Brain microvascular endothelial cell (primary cell): ENCODE measurements at regions not wholly inside any gene's neighbourhood (a gene's known extent, or its start where the extent isn't known, plus 50 kb on each side); places are given as distances from the start of the nearest gene placed in this dataset.

Experiments
- DNase-seq: peaks from one replicate; pipeline ENCODE4 v3.0.0-alpha.2; 2020
- H3K27ac ChIP-seq: fragments of 250-450 bp; sonication (Bioruptor Pico); 2 replicates; pipeline ENCODE4 v1.5.1; 2020; ENCODE audit warnings: mild to moderate bottlenecking, moderate library complexity
- H3K27me3 ChIP-seq: fragments of 250-450 bp; sonication (Bioruptor Pico); replicated peaks from 2 replicates; pipeline ENCODE4 v1.5.1; 2020; ENCODE audit warnings: mild to moderate bottlenecking
- H3K36me3 ChIP-seq: fragments of 250-450 bp; sonication (Bioruptor Pico); replicated peaks from 2 replicates; pipeline ENCODE4 v1.5.1; 2020; ENCODE audit warnings: mild to moderate bottlenecking
- H3K4me3 ChIP-seq: 2 replicates; pipeline ENCODE4 v1.5.1; 2011; ENCODE audit warnings: low read depth, mild to moderate bottlenecking, control low read depth, low read length, moderate library complexity
- in situ Hi-C: cut with HindIII; loops from 2 replicates; pipeline ENCODE4 v1.10.0; 2017; ENCODE audit warnings: low sequenced_read_pairs, low pct_ligation_motif_present
- TF ChIP-seq, protein P1 (sequence below): IDR thresholded peaks from 2 replicates; pipeline ENCODE4 v1.5.1; 2011; ENCODE audit warnings: low read depth, mild to moderate bottlenecking, moderate library complexity, low read length, control low read depth, inconsistent platforms; ENCODE audit errors: missing control alignments

DNA sequence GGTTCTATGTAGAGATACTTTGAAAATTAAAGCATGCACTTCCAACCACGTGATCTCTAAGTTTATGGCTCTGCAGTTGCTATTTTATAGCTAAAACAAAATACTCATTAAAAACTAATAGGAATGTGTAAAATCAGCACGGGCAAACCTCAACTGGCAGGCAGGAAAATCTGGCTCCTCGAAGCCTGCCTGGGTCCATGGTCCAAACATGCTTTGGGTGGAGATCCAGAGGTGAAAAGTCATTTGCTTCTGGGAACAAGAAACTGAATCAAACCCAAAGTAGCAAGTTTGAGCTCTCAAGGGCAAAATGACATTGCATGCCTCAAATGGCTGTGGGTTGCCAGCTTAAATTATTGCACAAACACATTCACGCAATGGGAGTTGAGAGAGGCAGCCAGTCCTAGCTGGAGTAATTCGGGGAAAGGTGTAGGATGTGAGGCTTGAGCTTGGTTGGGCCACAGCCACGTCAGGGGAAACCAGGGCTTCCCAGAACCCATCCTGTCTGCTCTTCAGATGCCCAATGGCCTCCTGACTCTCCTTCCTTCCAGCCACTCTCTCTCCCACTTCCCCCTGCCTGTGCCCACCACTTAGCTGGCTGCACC is 75.2 kb upstream of the LCLAT1 start:
- Histone ChIP-seq H3K27ac (no peak overlapping the region), H3K4me3 (no peak overlapping the region), H3K27me3 (no peaks in the 10 kb centered on the region), H3K36me3 (no peaks in the 10 kb centered on the region)
- no peak for DNase-seq
- TF ChIP-seq, protein P1, sequence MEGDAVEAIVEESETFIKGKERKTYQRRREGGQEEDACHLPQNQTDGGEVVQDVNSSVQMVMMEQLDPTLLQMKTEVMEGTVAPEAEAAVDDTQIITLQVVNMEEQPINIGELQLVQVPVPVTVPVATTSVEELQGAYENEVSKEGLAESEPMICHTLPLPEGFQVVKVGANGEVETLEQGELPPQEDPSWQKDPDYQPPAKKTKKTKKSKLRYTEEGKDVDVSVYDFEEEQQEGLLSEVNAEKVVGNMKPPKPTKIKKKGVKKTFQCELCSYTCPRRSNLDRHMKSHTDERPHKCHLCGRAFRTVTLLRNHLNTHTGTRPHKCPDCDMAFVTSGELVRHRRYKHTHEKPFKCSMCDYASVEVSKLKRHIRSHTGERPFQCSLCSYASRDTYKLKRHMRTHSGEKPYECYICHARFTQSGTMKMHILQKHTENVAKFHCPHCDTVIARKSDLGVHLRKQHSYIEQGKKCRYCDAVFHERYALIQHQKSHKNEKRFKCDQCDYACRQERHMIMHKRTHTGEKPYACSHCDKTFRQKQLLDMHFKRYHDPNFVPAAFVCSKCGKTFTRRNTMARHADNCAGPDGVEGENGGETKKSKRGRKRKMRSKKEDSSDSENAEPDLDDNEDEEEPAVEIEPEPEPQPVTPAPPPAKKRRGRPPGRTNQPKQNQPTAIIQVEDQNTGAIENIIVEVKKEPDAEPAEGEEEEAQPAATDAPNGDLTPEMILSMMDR: no peak
- in situ Hi-C loops: no loop called here

DNA sequence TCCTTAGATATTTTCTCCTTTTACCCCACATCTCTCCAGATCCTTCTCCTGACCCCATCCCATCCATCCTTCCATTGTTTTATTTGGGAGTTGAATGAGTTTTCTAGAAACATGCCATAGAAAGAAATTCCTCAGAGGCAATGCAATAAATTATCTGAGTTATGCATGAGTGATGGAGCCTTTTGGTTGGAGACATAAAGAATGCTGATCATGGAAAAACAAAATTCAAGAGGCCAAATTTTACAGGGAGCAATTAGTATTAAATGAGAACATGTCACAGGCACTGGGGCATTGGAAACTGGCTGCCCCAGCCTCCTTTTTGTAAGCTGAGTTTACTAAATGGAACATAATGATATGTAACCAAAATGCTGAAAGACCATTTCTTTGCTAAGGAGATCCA is 74.2 kb upstream of the LCLAT1 start:
- Histone ChIP-seq H3K36me3 (no peaks in the 10 kb centered on the region), H3K4me3 (no peak overlapping the region)
- TF ChIP-seq, protein P1: no peak

DNA sequence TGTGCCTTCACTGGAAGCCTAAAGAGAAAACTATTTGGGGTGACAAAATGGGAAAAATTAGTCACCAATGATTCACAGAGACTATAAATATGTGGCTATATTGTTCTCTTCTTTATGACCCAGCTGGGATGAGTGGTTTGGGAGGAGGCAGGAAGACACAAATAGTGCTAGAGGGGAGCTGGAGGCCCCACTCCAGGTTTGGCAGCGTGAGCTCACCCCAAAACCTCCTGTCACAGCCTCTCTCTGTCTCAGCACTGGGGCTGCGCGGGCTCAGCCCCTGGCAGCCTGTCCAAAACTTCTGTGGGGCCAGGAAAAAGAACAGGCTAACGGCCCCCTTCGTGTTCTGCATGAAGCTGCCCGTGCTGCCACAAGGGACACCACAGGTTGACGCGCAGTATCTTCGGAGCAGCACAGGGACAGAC is 73.2 kb upstream of the LCLAT1 start:
- in situ Hi-C loops: no loop called here
- peak; percentile 18 for DNase-seq
- Histone ChIP-seq H3K4me3 (no peak overlapping the region), H3K36me3 (no peaks in the 10 kb centered on the region), H3K27ac (no peak overlapping the region), H3K27me3 (no peaks in the 10 kb centered on the region)
- TF ChIP-seq, protein P1: peak; percentile 14

More for the DNA sequence above, 74.2 kb upstream of the LCLAT1 start:
- H3K27me3 ChIP-seq: no peaks in the 10 kb centered on the region
- in situ Hi-C loops: no loop called here
- no peak for DNase-seq
- no peak overlapping the region for H3K27ac ChIP-seq

DNA sequence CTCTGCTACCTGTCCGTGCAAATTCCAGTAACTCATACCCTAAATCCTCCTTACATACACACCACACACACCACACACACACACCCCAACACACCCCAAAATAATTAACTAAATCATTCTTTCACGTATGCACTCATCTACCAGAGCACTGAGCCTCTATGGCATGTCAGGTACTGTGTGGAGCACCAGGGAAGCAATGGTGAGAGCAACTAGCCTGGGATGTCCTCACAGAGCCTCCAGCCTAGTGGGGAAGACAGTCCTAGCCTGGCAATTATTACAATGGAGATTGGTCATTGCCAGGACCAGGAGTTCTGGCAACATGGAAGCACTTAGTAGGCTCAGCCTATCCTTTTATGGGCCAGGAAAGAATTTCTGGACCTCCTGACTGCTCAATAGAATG is 72.7 kb upstream of the LCLAT1 start:
- in situ Hi-C loops: no loop called here
- TF ChIP-seq, protein P1: no peak
- no peaks in the 10 kb centered on the region for H3K27me3 ChIP-seq
- H3K36me3 ChIP-seq: no peaks in the 10 kb centered on the region
- DNase-seq: no peak
- H3K4me3 ChIP-seq: no peak overlapping the region
- H3K27ac ChIP-seq: no peak overlapping the region

DNA sequence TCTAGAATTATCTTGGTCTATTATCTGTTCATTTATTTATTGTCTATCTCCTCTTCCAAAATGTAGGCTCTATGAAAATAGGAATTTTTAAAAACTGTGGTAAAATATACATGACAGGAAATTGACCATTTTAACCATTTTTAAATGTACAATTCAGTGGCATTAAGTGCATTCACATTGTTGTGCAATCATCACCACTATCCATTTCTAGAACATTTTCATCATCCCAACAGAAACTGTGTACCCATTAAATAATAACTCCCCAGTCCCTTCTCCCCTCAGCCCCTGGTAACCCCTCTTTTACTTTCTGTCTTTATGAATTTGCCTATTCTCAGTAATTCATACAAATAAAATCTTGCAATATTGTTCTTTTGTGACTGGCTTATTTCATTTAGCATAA is 71.1 kb upstream of the LCLAT1 start:
- Histone ChIP-seq H3K4me3 (no peak overlapping the region), H3K27me3 (no peaks in the 10 kb centered on the region), H3K27ac (no peak overlapping the region), H3K36me3 (no peaks in the 10 kb centered on the region)
- DNase-seq: no peak
- in situ Hi-C loops: no loop called here
- TF ChIP-seq, protein P1: no peak

DNA sequence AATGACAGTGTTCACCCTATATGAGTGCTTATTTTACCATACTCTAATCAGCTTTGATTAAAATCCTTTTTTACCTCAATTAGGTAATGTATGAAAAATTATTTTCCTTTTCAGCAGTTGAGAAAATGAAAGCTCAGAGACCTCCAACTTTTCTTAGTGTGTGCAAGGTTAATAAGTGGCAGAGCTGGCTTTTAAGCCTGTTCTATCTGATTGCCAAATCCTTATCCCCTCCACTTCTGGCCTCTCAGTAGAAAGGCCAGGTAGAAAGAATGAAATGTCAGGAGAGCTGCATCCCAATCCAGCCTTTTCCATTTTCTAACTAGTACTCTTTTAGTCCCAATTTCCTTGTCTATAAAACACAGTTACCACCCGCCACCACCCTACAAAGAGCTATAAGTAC is 67.6 kb upstream of the LCLAT1 start:
- in situ Hi-C loops: no loop called here
- Histone ChIP-seq H3K27me3 (no peaks in the 10 kb centered on the region), H3K4me3 (no peak overlapping the region), H3K36me3 (no peaks in the 10 kb centered on the region), H3K27ac (no peak overlapping the region)
- DNase-seq: no peak
- TF ChIP-seq, protein P1: no peak
